WTC11 (cell line): ENCODE measurements at regions not wholly inside any gene's neighbourhood (a gene's known extent, or its start where the extent isn't known, plus 50 kb on each side); places are given as distances from the start of the nearest gene placed in this dataset.

Experiments
- SP1 ChIP-seq: sonication (generic); formaldehyde crosslinking; conservative IDR thresholded peaks from 2 replicates; pipeline ENCODE4 v1.8.1; 2022; ENCODE audit warnings: missing genetic modification reagents
- TEAD4 ChIP-seq: sonication (generic); formaldehyde crosslinking; IDR thresholded peaks from 2 replicates; pipeline ENCODE4 v1.8.0; 2022; ENCODE audit warnings: mild to moderate bottlenecking, missing genetic modification reagents

DNA sequence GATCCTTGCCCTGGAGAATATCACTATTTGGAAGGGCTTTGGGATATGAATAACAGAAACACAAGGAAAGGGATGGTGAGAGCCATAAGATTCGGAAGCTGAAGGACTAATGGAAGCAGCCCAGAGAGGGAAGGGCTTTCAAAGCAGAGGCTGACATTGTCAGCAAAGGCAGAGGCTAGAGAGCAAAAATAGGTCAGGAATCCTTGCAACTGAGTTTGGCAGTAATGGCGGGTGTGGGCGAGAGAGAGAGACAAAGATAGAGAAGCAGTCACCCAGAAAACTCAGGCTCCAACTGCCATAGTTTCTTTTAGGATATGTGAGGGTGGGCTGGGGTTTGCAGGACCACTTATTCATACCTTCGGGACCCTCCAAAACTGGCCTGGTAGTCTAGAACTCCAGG lies 248.6 kb downstream of the OPA1 start:
- TF ChIP-seq TEAD4 (CRISPR knock-in tag) (no peak), SP1 (no peak)
